ENCODE measurements at regions not wholly inside any gene's neighbourhood (a gene's known extent, or its start where the extent isn't known, plus 50 kb on each side); places are given as distances from the start of the nearest gene placed in this dataset.

GRCh38 chr11:92276773-92277172, 52.2 kb downstream of the FAT3 start:
- no peak for DNase-seq

GRCh38 chr11:92277871-92278270, 53.3 kb downstream of the FAT3 start:
- DNase-seq, result no peak

- DNase-seq, result no peak
Observed at GRCh38 chr11:92278791-92279433, 54.3 kb downstream of the FAT3 start.

GRCh38 chr11:92284107-92284506, 59.5 kb downstream of the FAT3 start:
- no peak for DNase-seq

- no peak for DNase-seq
Observed at GRCh38 chr11:92284558-92284957, 59.9 kb downstream of the FAT3 start.

- DNase-seq, result no peak
Observed at GRCh38 chr11:92285776-92286175, 61.2 kb downstream of the FAT3 start.

- DNase-seq, result no peak
Observed at GRCh38 chr11:92286709-92287108, 62.1 kb downstream of the FAT3 start.

GRCh38 chr11:92295175-92296137, 70.8 kb downstream of the FAT3 start:
- no peak for DNase-seq

GRCh38 chr11:92296138-92296515, 71.5 kb downstream of the FAT3 start:
- no peak for DNase-seq

- no peak for DNase-seq
Observed at GRCh38 chr11:92297567-92298553, 73.2 kb downstream of the FAT3 start.

GRCh38 chr11:92300876-92301275, 76.3 kb downstream of the FAT3 start:
- DNase-seq, result no peak

- no peak for DNase-seq
Observed at GRCh38 chr11:92302770-92303169, 78.2 kb downstream of the FAT3 start.

GRCh38 chr11:92304271-92304670, 79.7 kb downstream of the FAT3 start:
- no peak for DNase-seq

GRCh38 chr11:92306966-92307510, 82.4 kb downstream of the FAT3 start:
- DNase-seq, result no peak

GRCh38 chr11:92308366-92308765, 83.7 kb downstream of the FAT3 start:
- no peak for DNase-seq

GRCh38 chr11:92311616-92312449, 87.2 kb downstream of the FAT3 start:
- no peak for DNase-seq

GRCh38 chr11:92313784-92314183, 89.2 kb downstream of the FAT3 start:
- DNase-seq, result no peak

- no peak for DNase-seq
Observed at GRCh38 chr11:92314499-92314898, 89.9 kb downstream of the FAT3 start.

GRCh38 chr11:92316106-92316809, 91.6 kb downstream of the FAT3 start:
- no peak for DNase-seq

GRCh38 chr11:92317222-92317621, 92.6 kb downstream of the FAT3 start:
- no peak for DNase-seq

All from left kidney (tissue), 1 donor.